ENCODE measurements at regions not wholly inside any gene's neighbourhood (a gene's known extent, or its start where the extent isn't known, plus 50 kb on each side); places are given as distances from the start of the nearest gene placed in this dataset.

DNA sequence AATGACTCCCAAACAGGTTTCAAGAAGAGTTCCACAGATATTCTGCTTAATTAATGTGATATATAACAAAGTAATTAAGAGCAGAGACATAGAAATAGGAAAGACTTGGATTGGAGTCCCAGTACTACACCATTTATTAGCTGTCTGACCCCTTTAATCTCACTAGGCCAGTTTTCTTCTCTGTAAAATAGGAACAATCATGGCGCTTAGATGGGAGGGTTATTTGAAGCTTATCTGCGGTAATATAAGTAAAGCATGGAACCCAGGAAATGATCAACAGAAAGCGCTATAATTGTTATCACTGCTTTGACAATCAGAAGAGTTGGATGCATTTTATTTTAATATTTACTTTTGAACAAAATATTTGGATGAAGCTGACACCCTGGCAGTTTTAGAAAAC lies 71.3 kb upstream of the IFNE start:
- TF ChIP-seq CTCF (IDR thresholded peaks at IDR 0.05) (no peak), POLR2A (IDR thresholded peaks at IDR 0.05) (no peak)

All from adrenal gland (tissue), 5 donors.